Small intestine (tissue), 7 donors: ENCODE measurements at regions not wholly inside any gene's neighbourhood (a gene's known extent, or its start where the extent isn't known, plus 50 kb on each side); places are given as distances from the start of the nearest gene placed in this dataset.
"Not testable (repeated sequence)": the region's sequence is repeated elsewhere in the genome, so short reads cannot be mapped to it uniquely, and the experiment has no call there.

ENCODE experiments used
- DNase-seq, 2 donors: peaks; one replicate each; pipeline versions ENCODE4 v3.0.0 to v3.0.0-alpha.2; 2013
- FAIRE-seq: peaks from 2 replicates; lab custom pipeline; 2012; peaks lifted over from hg19 to GRCh38; lab: Jason Lieb, UNC
- H3K27ac ChIP-seq, 3 donors: one replicate each; pipeline ENCODE4 v1.5.1; 2013; ENCODE audit warnings: low read length in 2 of 3, mild to moderate bottlenecking in 2 of 3, control low read depth in 1 of 3, inconsistent platforms in 1 of 3, low read depth in 1 of 3, moderate library complexity in 1 of 3
- H3K27me3 ChIP-seq, 3 donors: one replicate each; pipeline ENCODE4 v1.6.1; 2013; ENCODE audit warnings: low read length in 3 of 3, inconsistent platforms in 1 of 3; ENCODE audit not compliant: control insufficient read depth in 3 of 3, insufficient read depth in 3 of 3
- H3K36me3 ChIP-seq, 3 donors: one replicate each; pipeline ENCODE4 v1.6.1; 2013; ENCODE audit warnings: low read length in 3 of 3, inconsistent platforms in 1 of 3, low read depth in 1 of 3, mild to moderate bottlenecking in 1 of 3, moderate library complexity in 1 of 3; ENCODE audit not compliant: control insufficient read depth in 3 of 3, insufficient read depth in 2 of 3
- H3K4me1 ChIP-seq, 3 donors: one replicate each; pipeline ENCODE4 v1.6.1; 2013; ENCODE audit warnings: low read length in 2 of 3, inconsistent platforms in 1 of 3, low read depth in 1 of 3, mild to moderate bottlenecking in 1 of 3, moderate library complexity in 1 of 3; ENCODE audit not compliant: control insufficient read depth in 3 of 3, insufficient read depth in 2 of 3
- H3K4me3 ChIP-seq, 3 donors: one replicate each; pipeline ENCODE4 v1.5.1; 2013; ENCODE audit warnings: low read length in 3 of 3, control low read depth in 1 of 3, inconsistent platforms in 1 of 3, low read depth in 1 of 3, mild to moderate bottlenecking in 1 of 3, moderate library complexity in 1 of 3
- H3K9me3 ChIP-seq, 2 donors: one replicate each; pipeline ENCODE4 v1.6.1; 2013; ENCODE audit warnings: low read depth in 1 of 2, low read length in 1 of 2; ENCODE audit not compliant: control insufficient read depth in 2 of 2, insufficient read depth in 1 of 2
- WGBS, 3 donors: extraction: QIAGEN DNeasy Blood & Tissue Kit; methylation state at CpG; one replicate each; pipeline ENCODE4 v1.1.7; 2013; 5-methylcytosine and 5-hydroxymethylcytosine counted together
- donor health status: healthy with polysubstance abuse.
- donor health status: control.
- donor health status: control.
- donor health status: Bipolar disorder and iron deficiency.
- donor health status: healthy.

GRCh38 chr16:35102780-35103403, 1643.5 kb downstream of the TP53TG3F start:
- 32 to 51% (median 35%) methylated on average over 6 of the region's 6 CpGs for WGBS, 3 donors
- Histone ChIP-seq H3K36me3 (no peaks in the 10 kb centered on the region), H3K27ac (no peak overlapping the region), H3K4me3 (no peak overlapping the region), H3K4me1 (no peaks in the 10 kb centered on the region), H3K27me3 (no peaks in the 10 kb centered on the region), H3K9me3 (peaks cover 4 to 5% of the 10 kb centered on the region in 2 donors)
- FAIRE-seq, result no peak
- no peak for DNase-seq

- not testable (repeated sequence) for H3K4me1 ChIP-seq, FAIRE-seq, H3K4me3 ChIP-seq, H3K27me3 ChIP-seq, H3K36me3 ChIP-seq, H3K27ac ChIP-seq, H3K9me3 ChIP-seq, DNase-seq
- WGBS, 3 donors, result 71 to 79% (median 77%) methylated on average over 4 of the region's 4 CpGs
Observed at GRCh38 chr16:35111772-35112171, 1652.4 kb downstream of the TP53TG3F start.

GRCh38 chr16:35131429-35131828, 1672.0 kb downstream of the TP53TG3F start:
- no peak overlapping the region for H3K27ac ChIP-seq
- H3K4me3 ChIP-seq, result no peak overlapping the region
- H3K36me3 ChIP-seq, result no peaks in the 10 kb centered on the region
- no peaks in the 10 kb centered on the region for H3K27me3 ChIP-seq
- WGBS, 3 donors, result 45 to 48% (median 48%) methylated on average over 4 of the region's 4 CpGs
- peaks cover 0 to 5% of the 10 kb centered on the region in 2 donors for H3K9me3 ChIP-seq
- H3K4me1 ChIP-seq, result no peaks in the 10 kb centered on the region
- DNase-seq (no peak), FAIRE-seq (no peak)

- H3K36me3 ChIP-seq, result no peaks in the 10 kb centered on the region
- WGBS, 3 donors, result 20 to 24% (median 21%) methylated on average over 2 of the region's 2 CpGs
- peaks cover 0 to 3% of the 10 kb centered on the region in 2 donors for H3K9me3 ChIP-seq
- H3K27ac ChIP-seq, result no peak overlapping the region
- FAIRE-seq (no peak), DNase-seq (no peak)
- H3K27me3 ChIP-seq, result no peaks in the 10 kb centered on the region
- H3K4me1 ChIP-seq, result no peaks in the 10 kb centered on the region
- H3K4me3 ChIP-seq, result no peak overlapping the region
Observed at GRCh38 chr16:35134471-35134870, 1675.1 kb downstream of the TP53TG3F start.

GRCh38 chr16:35140293-35140986, 1681.0 kb downstream of the TP53TG3F start:
- Histone ChIP-seq H3K27ac (no peak overlapping the region), H3K4me1 (no peaks in the 10 kb centered on the region), H3K27me3 (no peaks in the 10 kb centered on the region), H3K9me3 (peaks cover 2 to 17% of the 10 kb centered on the region in 2 donors), H3K36me3 (no peaks in the 10 kb centered on the region), H3K4me3 (no peak overlapping the region)
- FAIRE-seq (no peak), DNase-seq (no peak)
- WGBS, 3 donors, result 80 to 85% (median 84%) methylated on average over 30 to 33 of the region's 33 CpGs

- H3K4me1 ChIP-seq, result no peaks in the 10 kb centered on the region
- no peaks in the 10 kb centered on the region for H3K36me3 ChIP-seq
- H3K9me3 ChIP-seq, result peaks cover 2 to 21% of the 10 kb centered on the region in 2 donors
- WGBS, 3 donors, result 79 to 90% (median 82%) methylated on average over 18 of the region's 18 CpGs
- no peak overlapping the region for H3K27ac ChIP-seq
- DNase-seq (no peak), FAIRE-seq (no peak)
- no peak overlapping the region for H3K4me3 ChIP-seq
- no peaks in the 10 kb centered on the region for H3K27me3 ChIP-seq
Observed at GRCh38 chr16:35141303-35141702, 1681.9 kb downstream of the TP53TG3F start.

- WGBS, 3 donors, result 61 to 68% (median 65%) methylated on average over 6 of the region's 6 CpGs
- Histone ChIP-seq H3K27ac (no peak overlapping the region), H3K4me1 (no peaks in the 10 kb centered on the region), H3K9me3 (peaks cover 2 to 30% of the 10 kb centered on the region in 2 donors), H3K4me3 (no peak overlapping the region), H3K36me3 (no peaks in the 10 kb centered on the region), H3K27me3 (no peaks in the 10 kb centered on the region)
- FAIRE-seq (no peak), DNase-seq (no peak)
Observed at GRCh38 chr16:35142147-35142808, 1682.9 kb downstream of the TP53TG3F start.

GRCh38 chr16:35142809-35143192, 1683.4 kb downstream of the TP53TG3F start:
- no peak overlapping the region for H3K27ac ChIP-seq
- H3K4me1 ChIP-seq, result no peaks in the 10 kb centered on the region
- FAIRE-seq (no peak), DNase-seq (no peak)
- 93 to 95% (median 94%) methylated on average over 11 to 12 of the region's 12 CpGs for WGBS, 3 donors
- H3K9me3 ChIP-seq, result peaks cover 2 to 35% of the 10 kb centered on the region in 2 donors
- no peaks in the 10 kb centered on the region for H3K27me3 ChIP-seq
- no peaks in the 10 kb centered on the region for H3K36me3 ChIP-seq
- no peak overlapping the region for H3K4me3 ChIP-seq
